OCI-LY3 (cell line): ENCODE measurements at regions not wholly inside any gene's neighbourhood (a gene's known extent, or its start where the extent isn't known, plus 50 kb on each side); places are given as distances from the start of the nearest gene placed in this dataset.

Experiments used
- H2AFZ ChIP-seq: fragments of 200-600, 300-600 bp; shearing (Covaris generic); 2 replicates; pipeline ENCODE4 v1.6.0; 2014; ENCODE audit warnings: antibody characterized with exemption, low read depth, low read length
- H3K27ac ChIP-seq: fragments of 200-600, 300-600 bp; sonication (generic); 2 replicates; pipeline ENCODE4 v1.5.1; 2014; ENCODE audit warnings: mild to moderate bottlenecking, low read length, moderate library complexity, mixed read lengths
- H3K27me3 ChIP-seq: fragments of 200-600, 300-600 bp; sonication (generic); 2 replicates; pipeline ENCODE4 v1.6.1; 2014; ENCODE audit warnings: low read depth, low read length, mixed read lengths
- H3K36me3 ChIP-seq: fragments of 200-600, 300-600 bp; sonication (generic); replicated peaks from 2 replicates; pipeline ENCODE3; 2014; ENCODE audit warnings: low read depth, low read length, mixed read lengths
- H3K4me1 ChIP-seq: fragments of 300-600, 200-600 bp; sonication (generic); 2 replicates; pipeline ENCODE4 v1.6.1; 2014; ENCODE audit warnings: low read length, mixed read lengths
- H3K4me2 ChIP-seq: fragments of 200-600, 300-600 bp; sonication (generic); 2 replicates; pipeline ENCODE4 v1.6.1; 2014; ENCODE audit warnings: low read length, mixed read lengths
- H3K4me3 ChIP-seq: fragments of 300-600, 200-600 bp; sonication (generic); 2 replicates; pipeline ENCODE4 v1.5.1; 2014; ENCODE audit warnings: antibody characterized with exemption, mild to moderate bottlenecking, low read length, moderate library complexity
- H3K79me2 ChIP-seq: fragments of 300-600, 200-600 bp; shearing (Covaris generic); 2 replicates; pipeline ENCODE4 v1.6.1; 2014; ENCODE audit warnings: mild to moderate bottlenecking, low read length, mixed read lengths
- H3K9ac ChIP-seq: fragments of 300-600, 200-600 bp; shearing (Covaris generic); 2 replicates; pipeline ENCODE4 v1.6.0; 2014; ENCODE audit warnings: mild to moderate bottlenecking, low read length, moderate library complexity
- H3K9me3 ChIP-seq: fragments of 200-600, 300-600 bp; shearing (Covaris generic); 2 replicates; pipeline ENCODE4 v1.6.1; 2014; ENCODE audit warnings: low read length, mixed read lengths; ENCODE audit not compliant: insufficient read depth
- H4K20me1 ChIP-seq: fragments of 200-600, 300-600 bp; sonication (generic); 2 replicates; pipeline ENCODE4 v1.6.1; 2016; ENCODE audit warnings: low read length, mixed read lengths; ENCODE audit not compliant: insufficient read depth
- CTCF ChIP-seq: fragments of 200-600, 300-600 bp; sonication (generic); IDR thresholded peaks from 2 replicates; pipeline ENCODE4 v1.5.1; 2014; ENCODE audit warnings: antibody characterized with exemption, low read length, low read depth
- EZH2phosphoT487 ChIP-seq: fragments of 200-600 bp; shearing (Covaris generic); IDR thresholded peaks from 2 replicates; pipeline ENCODE4 v1.6.1; 2018; ENCODE audit warnings: antibody characterized with exemption, mixed run types, low read depth

GRCh38 chr11:27287205-27287604, 75.8 kb downstream of the CCDC34 start:
- no peaks in the 10 kb centered on the region for H3K4me1 ChIP-seq
- no peaks in the 10 kb centered on the region for H3K27me3 ChIP-seq
- H3K9ac ChIP-seq, result no peak overlapping the region
- H2AFZ ChIP-seq, result no peak overlapping the region
- H3K27ac ChIP-seq, result no peak overlapping the region
- peaks cover 12% of the 10 kb centered on the region for H3K36me3 ChIP-seq
- H3K79me2 ChIP-seq, result no peaks in the 10 kb centered on the region
- H3K4me2 ChIP-seq, result no peak overlapping the region
- H3K9me3 ChIP-seq, result peaks cover 22% of the 10 kb centered on the region
- no peak overlapping the region for H3K4me3 ChIP-seq
- no peaks in the 10 kb centered on the region for H4K20me1 ChIP-seq
- TF ChIP-seq CTCF (no peak), EZH2phosphoT487 (no peak)

- Histone ChIP-seq H3K27ac (no peak overlapping the region), H3K4me3 (no peak overlapping the region)
These were observed 77.3 kb downstream of the CCDC34 start for GRCh38 chr11:27285761-27286160.

GRCh38 chr11:27282806-27283205, 80.2 kb downstream of the CCDC34 start:
- TF ChIP-seq EZH2phosphoT487 (no peak), CTCF (no peak)
- Histone ChIP-seq H4K20me1 (no peaks in the 10 kb centered on the region), H3K27ac (no peak overlapping the region), H3K4me3 (no peak overlapping the region), H3K9me3 (no peaks in the 10 kb centered on the region), H3K79me2 (no peaks in the 10 kb centered on the region), H3K4me1 (0 out of 2 replicates have a peak, but pooled peaks cover 4% of the 10 kb centered on the region), H2AFZ (no peak overlapping the region), H3K9ac (no peak overlapping the region), H3K36me3 (no peaks in the 10 kb centered on the region), H3K27me3 (no peaks in the 10 kb centered on the region), H3K4me2 (no peak overlapping the region)

More at GRCh38 chr11:27285761-27286160, 77.3 kb downstream of the CCDC34 start:
- Histone ChIP-seq H3K79me2 (no peaks in the 10 kb centered on the region), H3K9me3 (peaks cover 7% of the 10 kb centered on the region; the same call in 1 of the 2 replicates), H3K4me1 (0 out of 2 replicates have a peak, but pooled peaks cover 4% of the 10 kb centered on the region), H3K36me3 (peaks cover under 1% of the 10 kb centered on the region), H4K20me1 (no peaks in the 10 kb centered on the region), H2AFZ (no peak overlapping the region), H3K27me3 (no peaks in the 10 kb centered on the region), H3K9ac (no peak overlapping the region), H3K4me2 (no peak overlapping the region)
- TF ChIP-seq CTCF (no peak), EZH2phosphoT487 (no peak)

GRCh38 chr11:27281740-27282590, 81.0 kb downstream of the CCDC34 start:
- Histone ChIP-seq H3K36me3 (no peaks in the 10 kb centered on the region), H3K4me2 (no peak overlapping the region), H3K9me3 (no peaks in the 10 kb centered on the region), H2AFZ (0 out of 2 replicates have a peak overlapping the region, but pooled peaks have one; percentile 34), H4K20me1 (no peaks in the 10 kb centered on the region), H3K4me3 (no peak overlapping the region), H3K4me1 (0 out of 2 replicates have a peak, but pooled peaks cover 4% of the 10 kb centered on the region), H3K79me2 (no peaks in the 10 kb centered on the region), H3K27me3 (no peaks in the 10 kb centered on the region), H3K9ac (no peak overlapping the region), H3K27ac (no peak overlapping the region)
- TF ChIP-seq EZH2phosphoT487 (no peak), CTCF (no peak)
